Renal cortical epithelial cell (primary cell): ENCODE measurements at regions not wholly inside any gene's neighbourhood (a gene's known extent, or its start where the extent isn't known, plus 50 kb on each side); places are given as distances from the start of the nearest gene placed in this dataset.

Source experiments
- DNase-seq: peaks from one replicate; pipeline ENCODE4 v3.0.0-alpha.2; 2011; ENCODE audit warnings: low read depth

GRCh38 chr3:84439476-84439875, 519.3 kb upstream of the CADM2 start:
- no peak for DNase-seq

GRCh38 chr3:84440291-84440690, 518.5 kb upstream of the CADM2 start:
- no peak for DNase-seq

GRCh38 chr3:84442533-84442932, 516.3 kb upstream of the CADM2 start:
- DNase-seq: no peak

GRCh38 chr3:84444726-84445521, 513.9 kb upstream of the CADM2 start:
- no peak for DNase-seq

GRCh38 chr3:84487296-84487695, 471.5 kb upstream of the CADM2 start:
- DNase-seq: no peak

- no peak for DNase-seq
Observed at GRCh38 chr3:84504761-84505160, 454.0 kb upstream of the CADM2 start.

- no peak for DNase-seq
Observed at GRCh38 chr3:84510007-84510406, 448.8 kb upstream of the CADM2 start.

- DNase-seq: no peak
Observed at GRCh38 chr3:84522893-84523292, 435.9 kb upstream of the CADM2 start.

GRCh38 chr3:84536916-84537315, 421.9 kb upstream of the CADM2 start:
- DNase-seq: no peak

- DNase-seq: no peak
Observed at GRCh38 chr3:84538597-84538996, 420.2 kb upstream of the CADM2 start.

GRCh38 chr3:84547207-84547606, 411.6 kb upstream of the CADM2 start:
- DNase-seq: no peak

- peak; percentile 4 for DNase-seq
Observed at GRCh38 chr3:84547971-84548970, 410.5 kb upstream of the CADM2 start.

GRCh38 chr3:84555629-84556028, 403.2 kb upstream of the CADM2 start:
- DNase-seq: no peak

- no peak for DNase-seq
Observed at GRCh38 chr3:84566256-84566655, 392.5 kb upstream of the CADM2 start.

GRCh38 chr3:84567796-84568195, 391.0 kb upstream of the CADM2 start:
- DNase-seq: no peak

GRCh38 chr3:84573962-84574361, 384.8 kb upstream of the CADM2 start:
- DNase-seq: no peak

GRCh38 chr3:84586427-84586826, 372.4 kb upstream of the CADM2 start:
- no peak for DNase-seq

- DNase-seq: no peak
Observed at GRCh38 chr3:84600703-84601225, 358.0 kb upstream of the CADM2 start.

- no peak for DNase-seq
Observed at GRCh38 chr3:84601303-84601702, 357.5 kb upstream of the CADM2 start.

- no peak for DNase-seq
Observed at GRCh38 chr3:84621823-84622222, 337.0 kb upstream of the CADM2 start.

GRCh38 chr3:84634668-84635067, 324.1 kb upstream of the CADM2 start:
- DNase-seq: no peak

- no peak for DNase-seq
Observed at GRCh38 chr3:84637272-84637671, 321.5 kb upstream of the CADM2 start.

- no peak for DNase-seq
Observed at GRCh38 chr3:84666468-84666867, 292.3 kb upstream of the CADM2 start.
